GM21390 (cell line): ENCODE measurements at regions not wholly inside any gene's neighbourhood (a gene's known extent, or its start where the extent isn't known, plus 50 kb on each side); places are given as distances from the start of the nearest gene placed in this dataset.

Source experiments
- ATAC-seq: cut with Tn5 transposase; IDR thresholded peaks from one replicate; pipeline ENCODE4 v1.9.1; 2021; ENCODE audit not compliant: unreplicated experiment

- ATAC-seq = peak; percentile 65
Measured at GRCh38 chr6:12504325-12504966, 212.1 kb upstream of the PHACTR1 start.

DNA sequence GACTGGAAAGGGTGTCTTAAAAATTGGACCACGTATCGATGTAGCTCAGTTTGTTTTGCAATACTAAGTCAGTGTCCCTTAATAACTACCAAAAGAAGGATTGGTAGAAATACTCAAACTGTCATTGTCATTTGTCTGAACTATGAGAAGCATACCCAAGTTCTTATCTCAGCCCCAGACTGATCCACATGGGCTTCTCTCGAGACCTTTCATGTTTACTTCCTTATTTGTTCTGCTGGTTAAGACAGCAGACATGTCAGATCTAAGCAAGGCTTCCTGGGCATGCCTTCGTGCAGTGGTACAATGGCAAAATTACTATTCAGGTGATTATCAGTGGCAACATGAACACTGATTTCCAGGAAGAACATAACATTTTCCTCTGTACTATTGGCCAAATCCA, 211.1 kb upstream of the PHACTR1 start:
- no peak for ATAC-seq

DNA sequence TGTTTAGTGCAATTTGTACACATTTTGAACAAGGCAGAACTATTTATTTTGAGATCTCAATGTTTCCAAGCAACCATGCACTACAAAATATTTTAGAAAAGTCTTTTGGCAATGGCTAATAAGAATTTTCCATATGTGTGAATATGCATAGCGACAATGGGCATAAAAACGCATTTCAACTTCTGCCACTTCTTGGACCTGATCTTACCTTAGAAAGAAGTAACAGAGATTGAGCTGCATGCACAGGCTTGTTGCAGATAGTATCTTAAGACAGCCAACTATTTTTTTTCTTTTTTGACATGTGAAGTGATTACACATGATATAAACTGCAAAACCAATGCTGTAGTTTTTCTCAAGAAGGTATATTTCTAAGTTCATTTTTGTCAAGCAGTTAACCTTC, 210.4 kb upstream of the PHACTR1 start:
- ATAC-seq = no peak

DNA sequence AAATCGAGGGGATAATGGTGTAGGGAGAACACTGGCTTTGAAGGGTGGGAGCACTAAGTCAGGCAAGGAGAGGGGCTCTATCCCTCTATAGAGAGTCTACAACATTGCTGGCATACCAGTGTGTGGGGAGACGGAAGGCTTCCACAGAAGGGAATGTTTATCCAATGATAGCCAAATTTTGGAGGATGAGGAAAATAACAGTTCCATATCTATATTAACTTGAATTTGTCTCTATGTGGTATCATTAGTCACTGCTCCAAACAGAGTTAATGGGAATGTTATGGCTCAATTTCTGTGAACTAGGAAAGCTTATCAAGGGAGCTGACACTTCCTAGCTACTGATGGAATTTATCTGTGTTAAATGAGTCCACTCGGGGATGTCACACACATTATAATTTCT, 208.9 kb upstream of the PHACTR1 start:
- ATAC-seq = no peak

- no peak for ATAC-seq
Measured at GRCh38 chr6:12508553-12508952, 208.0 kb upstream of the PHACTR1 start.

DNA sequence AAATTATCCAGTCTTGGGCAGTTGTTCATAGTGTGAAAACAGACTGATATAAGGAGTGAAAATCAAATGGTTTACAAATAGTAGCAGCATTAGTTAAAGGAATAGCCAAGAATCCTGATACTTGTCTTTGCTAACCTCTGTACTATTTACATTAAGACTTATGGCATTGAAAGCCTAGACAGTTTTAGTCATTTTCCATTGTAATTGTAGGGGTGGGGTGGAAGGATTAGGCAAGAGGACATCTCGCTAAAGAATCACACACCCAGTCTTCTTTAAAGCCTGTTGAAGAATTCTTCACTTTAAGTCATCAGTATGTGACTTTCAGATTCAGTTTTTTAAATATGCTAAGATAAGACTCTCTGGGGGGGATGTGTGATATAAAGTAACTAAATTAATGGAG, 207.5 kb upstream of the PHACTR1 start:
- no peak for ATAC-seq

GRCh38 chr6:12516070-12516469, 200.5 kb upstream of the PHACTR1 start:
- peak; percentile 70 for ATAC-seq

DNA sequence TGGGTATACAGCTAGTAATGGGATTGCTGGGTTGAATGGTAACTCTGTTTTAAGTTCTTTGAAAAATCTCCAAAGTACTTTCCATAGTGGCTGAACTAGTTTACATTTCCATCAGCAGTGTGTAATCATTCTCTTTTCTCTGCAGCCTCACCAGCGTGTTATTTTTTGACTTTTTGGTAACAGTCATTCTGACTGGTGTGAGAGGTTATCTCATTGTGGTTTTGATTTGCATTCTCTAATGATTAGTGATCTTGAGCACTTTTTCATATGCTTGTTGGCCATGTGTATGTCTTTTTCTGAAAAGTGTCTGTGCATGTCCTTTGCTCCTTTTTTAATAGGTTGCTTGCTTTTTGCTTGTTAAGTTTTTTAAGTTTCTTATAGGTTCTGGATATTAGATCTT, 194.2 kb upstream of the PHACTR1 start:
- no peak for ATAC-seq

DNA sequence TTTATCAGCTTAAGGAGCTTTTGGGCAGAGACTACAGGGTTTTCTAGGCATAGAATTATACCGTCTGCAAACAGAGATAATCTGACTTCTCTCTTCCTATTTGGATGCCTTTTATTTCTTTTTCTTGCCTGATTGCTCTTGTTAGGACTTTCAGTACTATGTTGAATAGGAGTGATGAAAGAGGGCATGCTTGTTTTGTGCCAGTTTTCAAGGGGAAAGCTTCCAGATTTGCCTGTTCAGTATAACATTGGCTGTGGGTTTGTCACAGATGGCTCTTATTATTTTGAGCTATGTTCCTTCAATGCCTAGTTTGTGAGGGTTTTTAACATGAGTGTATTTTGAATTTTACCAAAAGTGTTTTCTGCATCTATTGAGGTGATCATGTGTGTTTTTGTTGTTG, 192.8 kb upstream of the PHACTR1 start:
- no peak for ATAC-seq

DNA sequence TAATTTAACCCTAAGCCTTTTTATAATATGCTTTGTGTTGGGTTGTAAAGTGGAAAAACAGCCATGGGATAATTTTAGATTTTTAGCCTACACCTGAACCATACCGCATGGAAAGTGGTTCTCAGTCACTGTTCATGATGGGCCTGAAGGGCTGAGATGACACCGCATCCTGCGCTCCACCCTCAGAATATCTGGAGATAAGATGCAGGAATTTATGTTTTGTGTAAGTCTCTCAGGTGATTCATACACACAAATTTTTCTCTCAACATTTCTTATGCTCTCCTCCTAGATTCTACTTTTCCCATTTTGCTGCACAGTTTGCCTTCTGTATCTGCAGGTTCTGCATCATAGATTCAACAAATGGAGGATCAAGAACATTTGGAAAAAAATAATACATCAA, 191.3 kb upstream of the PHACTR1 start:
- ATAC-seq = no peak

- no peak for ATAC-seq
Measured at GRCh38 chr6:12527339-12527738, 189.2 kb upstream of the PHACTR1 start.

DNA sequence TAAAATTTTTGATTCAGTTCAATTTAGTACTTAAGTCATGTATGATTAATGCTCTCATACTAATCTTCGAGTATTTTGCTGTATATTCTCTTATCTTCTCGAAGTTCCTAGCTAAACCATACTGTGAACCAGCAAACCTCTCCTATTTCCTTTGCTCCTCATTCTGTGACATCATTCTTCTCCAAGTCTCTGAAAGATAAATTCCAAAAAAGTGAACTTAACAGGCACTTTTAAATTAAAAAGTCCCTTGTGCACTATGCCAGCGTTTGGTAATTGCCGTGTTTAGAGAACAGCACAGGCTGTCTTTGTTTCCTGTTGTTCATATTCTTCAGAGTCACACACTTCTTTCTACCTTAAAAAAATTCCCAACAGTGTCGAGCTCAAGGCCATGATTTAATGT, 188.4 kb upstream of the PHACTR1 start:
- ATAC-seq = no peak

- ATAC-seq = no peak
Measured at GRCh38 chr6:12528581-12529363, 187.8 kb upstream of the PHACTR1 start.

- ATAC-seq = no peak
Measured at GRCh38 chr6:12529364-12530019, 187.1 kb upstream of the PHACTR1 start.

DNA sequence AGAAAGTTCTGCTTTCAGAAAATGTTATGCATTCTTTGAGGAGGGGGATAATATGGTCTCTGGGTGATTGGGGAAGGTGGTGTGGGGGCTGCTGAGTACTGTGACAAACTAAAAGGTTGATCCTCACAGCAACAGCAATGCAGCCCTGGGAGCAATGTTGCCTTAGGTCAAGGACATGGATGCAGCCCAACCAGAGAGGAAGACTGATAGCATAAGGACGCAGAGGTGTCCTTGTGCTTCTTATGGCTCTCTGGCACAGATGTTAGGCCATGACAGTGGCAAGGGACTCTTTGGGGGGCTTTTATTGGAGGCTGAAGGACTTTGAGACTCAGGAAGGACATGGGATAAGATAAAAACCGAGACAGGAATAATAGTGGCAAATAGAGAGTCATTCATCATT, 186.2 kb upstream of the PHACTR1 start:
- ATAC-seq = no peak

DNA sequence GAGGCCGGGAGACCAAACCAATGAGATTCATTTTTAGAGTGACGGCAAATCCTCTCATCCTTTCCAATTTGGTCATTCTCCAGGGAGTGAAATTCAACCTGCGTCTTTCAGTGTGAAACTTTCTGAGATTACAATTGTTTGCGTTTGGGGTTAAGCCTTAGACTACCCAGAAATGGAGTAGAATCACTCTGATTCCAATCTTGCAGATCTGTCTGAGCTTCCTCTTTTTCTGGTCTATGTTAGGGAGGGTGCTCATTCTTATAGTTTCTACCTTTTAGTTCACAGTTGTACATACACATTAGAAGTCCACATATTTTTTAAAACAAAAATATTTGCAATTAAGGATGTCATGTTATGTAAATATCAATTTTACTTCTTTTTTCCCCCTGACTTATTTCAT, 183.0 kb upstream of the PHACTR1 start:
- ATAC-seq = no peak

DNA sequence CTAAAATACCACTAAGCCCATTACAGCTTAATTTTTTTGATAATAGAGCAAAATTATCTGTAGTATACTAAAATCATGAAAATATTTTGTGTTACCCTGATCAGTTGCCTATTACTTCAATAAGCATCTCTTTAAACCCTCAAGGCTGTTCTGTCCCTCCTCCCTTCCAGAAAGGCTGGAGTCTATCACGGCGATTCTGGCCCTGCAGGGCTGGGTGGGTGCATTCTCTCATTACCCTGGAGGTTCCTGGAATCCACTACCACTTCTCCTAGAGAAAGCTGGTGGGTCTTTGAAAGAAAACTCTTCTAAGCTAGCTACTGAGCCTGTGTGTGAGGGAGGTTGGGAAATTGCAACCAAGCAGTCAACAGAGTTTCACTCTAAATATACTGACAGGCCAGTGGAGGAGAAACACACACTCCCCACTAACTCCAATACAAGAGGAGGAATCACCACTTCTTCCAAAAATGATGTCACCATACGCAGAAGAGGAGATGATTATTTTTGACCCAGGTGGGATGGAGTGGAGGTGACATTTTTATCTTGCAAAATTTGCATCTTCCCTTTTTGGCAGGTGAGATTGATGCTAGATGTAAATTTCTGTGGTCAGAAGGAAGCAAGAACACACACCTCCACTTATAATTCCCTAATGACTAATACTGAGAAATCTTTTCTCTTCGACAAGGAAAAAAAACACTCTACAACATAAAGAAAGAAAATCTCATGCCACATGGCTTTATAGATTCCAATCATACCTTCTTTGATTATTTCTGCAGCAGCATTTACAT, 182.3 kb upstream of the PHACTR1 start:
- no peak for ATAC-seq

DNA sequence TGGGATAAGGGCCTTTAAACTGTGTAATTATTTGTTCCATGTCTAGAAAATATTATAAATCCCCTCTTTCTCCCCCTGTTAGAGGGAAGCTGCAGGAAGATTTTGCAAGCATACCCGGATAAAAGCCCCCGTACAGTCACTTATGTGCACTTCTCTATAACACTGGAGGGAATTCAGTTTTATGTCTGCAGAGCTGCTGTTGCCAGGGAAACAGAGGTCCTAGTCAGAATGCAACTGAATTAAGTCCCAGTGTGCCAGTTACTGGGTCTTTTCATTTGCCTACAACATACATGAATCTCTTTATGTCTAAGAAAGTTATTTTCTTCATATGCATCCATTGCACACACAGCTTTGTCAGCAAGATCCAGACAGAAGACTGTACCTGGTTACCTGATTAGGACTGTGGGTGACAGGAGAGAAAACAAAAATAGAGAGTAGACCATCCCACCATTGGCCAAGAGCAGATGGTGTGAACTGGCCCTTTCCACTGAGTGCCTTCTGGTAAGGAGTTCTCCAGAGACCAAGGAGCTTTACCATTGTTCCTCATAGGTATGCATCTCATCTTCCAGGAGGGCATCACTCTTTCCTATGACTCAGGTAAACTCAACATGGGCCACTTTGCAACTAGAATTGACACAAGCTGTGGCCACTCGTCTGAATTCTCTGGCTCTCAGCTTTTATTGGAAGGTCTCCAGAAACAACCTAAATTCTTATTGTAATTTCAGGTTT, 180.8 kb upstream of the PHACTR1 start:
- no peak for ATAC-seq

DNA sequence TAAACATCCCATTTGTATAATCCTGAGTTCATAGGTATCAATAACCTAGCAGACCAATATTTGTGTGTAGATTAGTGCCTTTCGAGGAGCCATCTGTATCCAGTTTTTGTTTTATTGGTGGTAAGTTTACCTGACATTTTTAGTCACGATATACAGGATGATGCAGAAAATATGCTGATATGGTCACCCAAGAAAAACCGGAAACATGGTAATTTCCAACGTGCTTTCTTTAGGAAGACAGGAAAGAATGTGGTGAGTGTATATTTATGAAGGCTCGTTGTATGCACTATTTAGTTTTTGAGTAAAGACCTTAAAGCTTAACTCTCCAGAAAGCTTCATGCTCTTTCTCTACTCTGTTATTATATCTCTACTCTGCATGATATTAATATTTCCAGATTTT, 180.2 kb upstream of the PHACTR1 start:
- no peak for ATAC-seq

DNA sequence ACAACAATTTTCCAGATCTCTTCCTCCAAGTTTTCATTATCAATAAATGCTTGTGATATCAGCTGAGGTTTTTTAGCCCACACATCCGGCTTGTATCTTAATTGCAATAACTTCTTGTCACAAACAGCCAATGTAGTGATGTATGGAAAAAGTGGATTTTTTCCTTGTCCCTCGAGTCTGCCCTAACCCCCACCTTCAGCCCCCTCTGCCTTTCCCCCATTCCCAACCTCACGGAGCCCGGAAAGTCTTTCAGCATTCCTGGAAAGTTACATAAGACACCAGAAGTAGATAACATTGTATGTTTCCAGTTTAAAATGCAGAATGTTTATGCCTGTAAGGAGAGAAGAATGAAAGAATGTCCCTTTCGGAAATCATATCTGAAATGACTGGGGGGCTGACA, 179.2 kb upstream of the PHACTR1 start:
- ATAC-seq = no peak

- no peak for ATAC-seq
Measured at GRCh38 chr6:12538881-12539357, 177.6 kb upstream of the PHACTR1 start.
